Fibroblast of villous mesenchyme (primary cell): ENCODE measurements at regions not wholly inside any gene's neighbourhood (a gene's known extent, or its start where the extent isn't known, plus 50 kb on each side); places are given as distances from the start of the nearest gene placed in this dataset.

Experiments used
- DNase-seq: peaks from one replicate; pipeline ENCODE4 v3.0.0-alpha.2; 2010; ENCODE audit warnings: low read depth
- H3K4me3 ChIP-seq: 2 replicates; pipeline ENCODE4 v1.5.1; 2011; ENCODE audit warnings: low read depth, mild to moderate bottlenecking, low read length
- TF ChIP-seq, protein P1 (sequence below): IDR thresholded peaks from 2 replicates; pipeline ENCODE4 v1.5.1; 2012; ENCODE audit warnings: low read depth, mild to moderate bottlenecking, low read length; ENCODE audit not compliant: insufficient read depth

DNA sequence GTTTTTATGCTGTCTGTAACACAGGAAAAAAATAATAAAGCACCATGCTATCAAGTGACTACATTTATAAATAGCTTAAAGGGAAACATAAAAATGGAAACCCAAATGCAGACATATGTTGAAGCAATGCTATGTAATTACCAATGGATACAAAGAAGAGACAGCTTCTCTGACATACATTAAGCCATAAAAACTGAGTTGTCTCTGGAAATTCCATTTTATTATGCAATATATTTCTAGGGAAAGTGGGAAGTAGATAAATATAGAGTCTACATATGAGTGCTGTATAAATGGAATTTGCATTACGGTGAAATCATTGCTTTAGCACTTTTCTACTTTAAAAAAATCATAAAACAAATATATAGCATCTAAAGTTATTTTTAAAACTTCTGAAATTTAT lies 135.2 kb upstream of the COL11A1 start:
- TF ChIP-seq, protein P1, sequence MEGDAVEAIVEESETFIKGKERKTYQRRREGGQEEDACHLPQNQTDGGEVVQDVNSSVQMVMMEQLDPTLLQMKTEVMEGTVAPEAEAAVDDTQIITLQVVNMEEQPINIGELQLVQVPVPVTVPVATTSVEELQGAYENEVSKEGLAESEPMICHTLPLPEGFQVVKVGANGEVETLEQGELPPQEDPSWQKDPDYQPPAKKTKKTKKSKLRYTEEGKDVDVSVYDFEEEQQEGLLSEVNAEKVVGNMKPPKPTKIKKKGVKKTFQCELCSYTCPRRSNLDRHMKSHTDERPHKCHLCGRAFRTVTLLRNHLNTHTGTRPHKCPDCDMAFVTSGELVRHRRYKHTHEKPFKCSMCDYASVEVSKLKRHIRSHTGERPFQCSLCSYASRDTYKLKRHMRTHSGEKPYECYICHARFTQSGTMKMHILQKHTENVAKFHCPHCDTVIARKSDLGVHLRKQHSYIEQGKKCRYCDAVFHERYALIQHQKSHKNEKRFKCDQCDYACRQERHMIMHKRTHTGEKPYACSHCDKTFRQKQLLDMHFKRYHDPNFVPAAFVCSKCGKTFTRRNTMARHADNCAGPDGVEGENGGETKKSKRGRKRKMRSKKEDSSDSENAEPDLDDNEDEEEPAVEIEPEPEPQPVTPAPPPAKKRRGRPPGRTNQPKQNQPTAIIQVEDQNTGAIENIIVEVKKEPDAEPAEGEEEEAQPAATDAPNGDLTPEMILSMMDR, result no peak
- DNase-seq, result no peak

GRCh38 chr1:103239034-103239433 lies 130.7 kb upstream of the COL11A1 start:
- DNase-seq, result no peak
- no peak overlapping the region for H3K4me3 ChIP-seq
- TF ChIP-seq, protein P1, result no peak

More for the DNA sequence above, 135.2 kb upstream of the COL11A1 start:
- no peak overlapping the region for H3K4me3 ChIP-seq

- TF ChIP-seq, protein P1, result no peak
- no peak for DNase-seq
- no peak overlapping the region for H3K4me3 ChIP-seq
Observed at GRCh38 chr1:103230061-103230460, 121.7 kb upstream of the COL11A1 start.

DNA sequence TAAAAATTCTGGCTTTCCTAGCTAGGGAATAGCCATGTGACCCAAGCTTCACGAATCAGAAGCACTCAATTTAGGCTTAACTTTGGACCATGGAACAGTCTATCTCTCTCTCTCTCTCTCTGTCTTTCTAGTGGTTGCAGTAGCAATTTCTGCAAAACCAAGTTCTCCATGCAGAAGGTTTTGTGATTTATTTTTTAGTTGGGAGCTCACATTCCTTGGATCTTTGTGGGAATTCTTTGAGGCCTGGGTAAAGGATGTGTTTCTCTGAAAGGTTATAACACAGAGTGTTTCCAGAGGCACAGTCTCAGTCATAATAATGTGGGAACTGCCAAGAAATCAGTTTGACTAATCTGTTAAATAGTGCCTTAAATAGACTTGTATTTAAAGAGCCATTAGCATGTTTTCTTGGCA lies 112.3 kb upstream of the COL11A1 start:
- peak; percentile 83 for DNase-seq
- H3K4me3 ChIP-seq, result no peak overlapping the region
- TF ChIP-seq, protein P1, result no peak

GRCh38 chr1:103218821-103219220 lies 110.5 kb upstream of the COL11A1 start:
- DNase-seq, result peak; percentile 42
- H3K4me3 ChIP-seq, result no peak overlapping the region
- TF ChIP-seq, protein P1, result no peak

GRCh38 chr1:103218369-103218768 lies 110.0 kb upstream of the COL11A1 start:
- H3K4me3 ChIP-seq, result no peak overlapping the region
- DNase-seq, result no peak
- TF ChIP-seq, protein P1, result no peak

DNA sequence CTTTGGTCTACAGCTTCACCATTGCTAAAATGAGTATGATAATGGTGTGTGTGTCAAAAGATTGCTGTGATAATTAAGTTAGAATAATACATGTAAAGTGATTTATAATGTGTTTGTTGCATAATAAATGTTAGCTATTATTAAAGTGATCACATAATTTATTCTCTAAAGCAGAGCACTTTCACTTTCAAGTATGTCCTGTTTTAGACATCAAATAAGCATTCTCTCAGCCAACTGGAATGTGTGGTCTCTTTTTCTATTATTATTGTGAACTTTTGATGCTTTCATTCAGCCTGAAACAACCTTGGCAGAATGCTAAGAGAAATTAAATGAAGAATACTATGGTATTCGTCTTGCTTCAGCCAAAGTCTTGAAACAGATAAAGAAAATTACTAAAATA lies 102.8 kb upstream of the COL11A1 start:
- TF ChIP-seq, protein P1, result no peak
- DNase-seq, result peak; percentile 5
- H3K4me3 ChIP-seq, result no peak overlapping the region
